ENCODE measurements at regions not wholly inside any gene's neighbourhood (a gene's known extent, or its start where the extent isn't known, plus 50 kb on each side); places are given as distances from the start of the nearest gene placed in this dataset.

DNA sequence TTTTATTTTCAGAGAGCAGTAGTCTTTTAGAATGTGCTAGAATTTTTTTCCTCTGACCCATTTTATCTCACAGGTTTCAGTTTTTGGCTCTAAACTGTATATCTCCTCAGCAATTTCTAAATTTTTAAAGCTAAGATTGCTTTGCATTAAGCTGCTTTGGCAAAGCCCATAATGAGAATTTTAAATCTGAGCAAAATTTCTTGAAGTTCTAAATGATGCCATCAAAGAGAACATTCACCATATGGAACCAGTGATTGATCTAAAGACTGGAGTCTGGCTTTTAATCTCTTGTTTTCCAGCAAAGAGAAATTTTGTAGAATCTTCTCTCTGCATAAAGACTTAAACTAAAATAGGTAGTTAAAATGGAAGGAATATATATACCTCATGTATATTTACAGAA lies 313.6 kb downstream of the TBC1D32 start:
- no peaks in the 10 kb centered on the region for H3K4me1 Mint-ChIP-seq
- ATAC-seq (ENCODE audit: low read depth): no peak
- peaks cover 2% of the 10 kb centered on the region for H3K36me3 Mint-ChIP-seq
- H3K4me3 Mint-ChIP-seq: no peak overlapping the region
- no peak for DNase-seq (ENCODE audit: low spot score in 2 of 2)
- H3K27me3 Mint-ChIP-seq: peaks cover 4% of the 10 kb centered on the region
- H3K9me3 Mint-ChIP-seq: peaks cover 4% of the 10 kb centered on the region
- no peak overlapping the region for H3K27ac Mint-ChIP-seq

- no peaks in the 10 kb centered on the region for H3K27me3 Mint-ChIP-seq
- DNase-seq (ENCODE audit: low spot score in 2 of 2): no peak
- H3K4me1 Mint-ChIP-seq: no peaks in the 10 kb centered on the region
- H3K9me3 Mint-ChIP-seq: peaks cover 3% of the 10 kb centered on the region
- H3K36me3 Mint-ChIP-seq: no peaks in the 10 kb centered on the region
- no peak overlapping the region for H3K27ac Mint-ChIP-seq
- H3K4me3 Mint-ChIP-seq: no peak overlapping the region
- ATAC-seq (ENCODE audit: low read depth): no peak
Measured at GRCh38 chr6:121008553-121008952, 325.7 kb downstream of the TBC1D32 start.

- Mint-ChIP-seq H3K4me3 (no peak overlapping the region), H3K36me3 (no peaks in the 10 kb centered on the region), H3K9me3 (peaks cover 8% of the 10 kb centered on the region), H3K27me3 (no peaks in the 10 kb centered on the region), H3K4me1 (no peaks in the 10 kb centered on the region), H3K27ac (no peak overlapping the region)
- no peak for DNase-seq (ENCODE audit: low spot score in 2 of 2)
- no peak for ATAC-seq (ENCODE audit: low read depth)
Measured at GRCh38 chr6:121006024-121006423, 328.3 kb downstream of the TBC1D32 start.

DNA sequence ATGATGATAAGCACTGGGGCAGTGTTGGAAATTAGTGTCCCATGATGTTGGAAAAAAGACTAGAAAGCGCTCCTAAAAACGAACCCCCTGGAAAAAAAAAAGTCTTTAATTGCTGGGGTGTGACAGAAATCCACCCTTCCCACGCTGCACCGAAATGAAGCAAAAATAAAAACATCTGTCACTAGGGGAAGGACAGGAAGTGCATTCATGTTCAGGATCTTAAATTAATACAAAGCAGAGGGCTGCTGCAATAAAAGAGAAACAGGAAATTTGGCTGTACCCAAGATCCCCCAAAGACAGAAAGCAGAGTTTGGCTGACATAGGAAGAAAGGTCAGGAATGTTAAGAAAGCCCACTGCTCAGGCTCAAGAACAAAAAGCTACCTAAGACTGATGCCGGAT lies 333.9 kb downstream of the TBC1D32 start:
- DNase-seq (ENCODE audit: low spot score in 2 of 2) (no peak), ATAC-seq (ENCODE audit: low read depth) (no peak)
- no peaks in the 10 kb centered on the region for H3K4me1 Mint-ChIP-seq
- no peaks in the 10 kb centered on the region for H3K27me3 Mint-ChIP-seq
- H3K27ac Mint-ChIP-seq: no peak overlapping the region
- H3K4me3 Mint-ChIP-seq: no peak overlapping the region
- peaks cover 6% of the 10 kb centered on the region for H3K9me3 Mint-ChIP-seq
- H3K36me3 Mint-ChIP-seq: no peaks in the 10 kb centered on the region

DNA sequence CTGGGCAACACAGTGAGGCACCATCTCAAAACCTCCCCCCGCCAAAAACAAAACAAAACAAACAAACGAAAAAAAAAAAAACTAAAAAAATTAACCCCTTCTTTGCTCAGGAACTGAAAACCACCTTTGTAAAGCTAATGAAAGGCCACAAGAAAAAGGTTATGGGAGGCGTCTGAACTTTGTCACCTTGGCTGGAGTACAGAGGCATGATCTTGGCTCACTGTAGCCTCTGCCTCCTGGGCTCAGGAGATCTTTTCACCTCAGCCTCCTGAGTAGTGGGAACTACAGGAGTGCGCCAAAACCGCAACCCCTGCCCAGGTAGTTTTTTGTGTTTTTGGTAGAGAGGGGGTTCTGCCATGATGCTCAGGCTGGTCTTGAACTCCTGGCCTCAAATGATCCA lies 337.9 kb downstream of the TBC1D32 start:
- Mint-ChIP-seq H3K27ac (no peak overlapping the region), H3K4me1 (no peaks in the 10 kb centered on the region), H3K27me3 (peaks cover 5% of the 10 kb centered on the region), H3K4me3 (no peak overlapping the region), H3K36me3 (no peaks in the 10 kb centered on the region), H3K9me3 (no peaks in the 10 kb centered on the region)
- ATAC-seq (ENCODE audit: low read depth) (no peak), DNase-seq (ENCODE audit: low spot score in 2 of 2) (no peak)

DNA sequence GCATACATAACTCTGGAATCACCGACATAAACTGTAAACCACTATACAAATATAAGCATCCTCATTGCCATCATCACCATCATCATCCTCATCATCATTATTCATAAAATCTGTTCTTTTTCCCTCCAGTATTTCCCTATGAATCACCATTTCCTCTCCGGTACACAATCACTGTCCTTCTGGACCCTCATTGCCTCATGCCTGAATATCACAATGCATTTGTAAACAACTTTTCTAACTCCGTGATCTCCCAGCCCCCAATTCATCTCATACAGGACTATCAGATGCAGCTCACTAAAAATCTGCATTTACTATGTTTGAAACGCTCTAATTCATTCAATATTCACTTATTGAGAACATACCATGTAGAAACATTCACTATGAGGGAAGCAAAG lies 339.7 kb downstream of the TBC1D32 start:
- Mint-ChIP-seq H3K9me3 (no peaks in the 10 kb centered on the region), H3K36me3 (no peaks in the 10 kb centered on the region), H3K4me1 (no peaks in the 10 kb centered on the region), H3K4me3 (no peak overlapping the region), H3K27ac (no peak overlapping the region), H3K27me3 (peaks cover 5% of the 10 kb centered on the region)
- ATAC-seq (ENCODE audit: low read depth) (no peak), DNase-seq (ENCODE audit: low spot score in 2 of 2) (no peak)

GRCh38 chr6:120993929-120994572 lies 340.2 kb downstream of the TBC1D32 start:
- Mint-ChIP-seq H3K9me3 (no peaks in the 10 kb centered on the region), H3K4me3 (no peak overlapping the region), H3K27me3 (peaks cover 5% of the 10 kb centered on the region), H3K36me3 (no peaks in the 10 kb centered on the region), H3K27ac (no peak overlapping the region), H3K4me1 (no peaks in the 10 kb centered on the region)
- ATAC-seq (ENCODE audit: low read depth) (no peak), DNase-seq (ENCODE audit: low spot score in 2 of 2) (no peak)

DNA sequence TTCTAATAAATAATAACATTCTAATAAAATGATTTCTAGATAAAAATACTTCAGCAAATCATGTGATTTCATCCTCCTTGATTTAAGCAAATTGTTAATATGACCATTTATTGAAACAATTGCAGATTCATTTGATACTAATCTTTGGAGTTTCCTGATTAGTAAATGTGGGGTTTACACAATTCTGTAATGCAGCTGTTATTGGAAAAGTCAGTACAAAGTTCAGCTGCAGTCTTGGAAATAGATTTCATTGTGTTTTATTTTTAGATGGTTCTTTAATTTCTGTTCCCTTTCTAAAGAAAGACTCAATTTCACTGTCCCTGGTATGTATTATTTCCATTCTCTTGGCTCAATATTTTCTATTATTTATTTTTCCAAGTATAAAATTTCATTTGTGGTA lies 342.0 kb downstream of the TBC1D32 start:
- ATAC-seq (ENCODE audit: low read depth) (no peak), DNase-seq (ENCODE audit: low spot score in 2 of 2) (no peak)
- no peak overlapping the region for H3K27ac Mint-ChIP-seq
- H3K9me3 Mint-ChIP-seq: no peaks in the 10 kb centered on the region
- peaks cover 5% of the 10 kb centered on the region for H3K27me3 Mint-ChIP-seq
- no peaks in the 10 kb centered on the region for H3K36me3 Mint-ChIP-seq
- H3K4me3 Mint-ChIP-seq: no peak overlapping the region
- H3K4me1 Mint-ChIP-seq: no peaks in the 10 kb centered on the region

- Mint-ChIP-seq H3K27me3 (peaks cover 5% of the 10 kb centered on the region), H3K27ac (no peak overlapping the region), H3K4me3 (no peak overlapping the region), H3K36me3 (no peaks in the 10 kb centered on the region), H3K4me1 (no peaks in the 10 kb centered on the region), H3K9me3 (no peaks in the 10 kb centered on the region)
- no peak for ATAC-seq (ENCODE audit: low read depth)
- no peak for DNase-seq (ENCODE audit: low spot score in 2 of 2)
Measured at GRCh38 chr6:120990866-120991265, 343.4 kb downstream of the TBC1D32 start.

DNA sequence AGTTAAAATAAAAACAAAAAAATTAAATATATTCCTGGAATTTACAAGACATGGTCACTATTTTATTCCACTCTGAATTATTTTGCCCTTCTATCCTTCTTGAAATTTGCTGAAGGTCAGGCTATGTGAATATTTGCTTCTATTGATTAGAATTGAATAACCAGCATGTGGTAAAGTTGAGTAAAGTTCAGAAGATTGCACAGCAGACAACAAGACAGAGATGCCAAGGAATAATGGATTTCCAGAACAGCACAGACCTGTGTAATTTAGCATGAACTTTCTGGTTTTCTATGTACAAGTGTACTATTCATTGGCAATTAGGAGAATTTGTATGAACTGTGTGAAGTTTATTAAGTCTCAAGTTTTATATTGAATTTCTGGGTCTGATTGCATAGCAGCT lies 352.4 kb downstream of the TBC1D32 start:
- Mint-ChIP-seq H3K4me1 (no peaks in the 10 kb centered on the region), H3K36me3 (no peaks in the 10 kb centered on the region), H3K9me3 (no peaks in the 10 kb centered on the region), H3K4me3 (no peak overlapping the region), H3K27ac (no peak overlapping the region), H3K27me3 (peaks cover 3% of the 10 kb centered on the region)
- DNase-seq (ENCODE audit: low spot score in 2 of 2): no peak
- ATAC-seq (ENCODE audit: low read depth): no peak

GRCh38 chr6:120966321-120966720 lies 368.0 kb downstream of the TBC1D32 start:
- H3K27me3 Mint-ChIP-seq: no peaks in the 10 kb centered on the region
- H3K4me3 Mint-ChIP-seq: no peak overlapping the region
- DNase-seq (ENCODE audit: low spot score in 2 of 2) (no peak), ATAC-seq (ENCODE audit: low read depth) (no peak)
- H3K36me3 Mint-ChIP-seq: no peaks in the 10 kb centered on the region
- no peak overlapping the region for H3K27ac Mint-ChIP-seq
- H3K4me1 Mint-ChIP-seq: no peaks in the 10 kb centered on the region
- peaks cover 2% of the 10 kb centered on the region for H3K9me3 Mint-ChIP-seq

GRCh38 chr6:120965814-120966213 lies 368.5 kb downstream of the TBC1D32 start:
- ATAC-seq (ENCODE audit: low read depth): no peak
- H3K4me1 Mint-ChIP-seq: no peaks in the 10 kb centered on the region
- H3K27me3 Mint-ChIP-seq: no peaks in the 10 kb centered on the region
- peaks cover 2% of the 10 kb centered on the region for H3K9me3 Mint-ChIP-seq
- no peak overlapping the region for H3K27ac Mint-ChIP-seq
- DNase-seq (ENCODE audit: low spot score in 2 of 2): no peak
- no peak overlapping the region for H3K4me3 Mint-ChIP-seq
- H3K36me3 Mint-ChIP-seq: no peaks in the 10 kb centered on the region

GRCh38 chr6:120960761-120961160 lies 373.5 kb downstream of the TBC1D32 start:
- no peaks in the 10 kb centered on the region for H3K27me3 Mint-ChIP-seq
- DNase-seq (ENCODE audit: low spot score in 2 of 2) (no peak), ATAC-seq (ENCODE audit: low read depth) (no peak)
- H3K4me1 Mint-ChIP-seq: no peaks in the 10 kb centered on the region
- peaks cover under 1% of the 10 kb centered on the region for H3K9me3 Mint-ChIP-seq
- no peak overlapping the region for H3K27ac Mint-ChIP-seq
- H3K4me3 Mint-ChIP-seq: no peak overlapping the region
- H3K36me3 Mint-ChIP-seq: no peaks in the 10 kb centered on the region

GRCh38 chr6:120954111-120954510 lies 380.2 kb downstream of the TBC1D32 start:
- no peak for DNase-seq (ENCODE audit: low spot score in 2 of 2)
- no peak for ATAC-seq (ENCODE audit: low read depth)
- no peak overlapping the region for H3K27ac Mint-ChIP-seq
- no peaks in the 10 kb centered on the region for H3K27me3 Mint-ChIP-seq
- no peaks in the 10 kb centered on the region for H3K36me3 Mint-ChIP-seq
- peaks cover 2% of the 10 kb centered on the region for H3K9me3 Mint-ChIP-seq
- H3K4me1 Mint-ChIP-seq: no peaks in the 10 kb centered on the region
- no peak overlapping the region for H3K4me3 Mint-ChIP-seq

- Mint-ChIP-seq H3K4me1 (peaks cover 2% of the 10 kb centered on the region), H3K9me3 (peaks cover 2% of the 10 kb centered on the region), H3K27me3 (no peaks in the 10 kb centered on the region), H3K4me3 (no peak overlapping the region), H3K36me3 (no peaks in the 10 kb centered on the region), H3K27ac (no peak overlapping the region)
- ATAC-seq (ENCODE audit: low read depth) (no peak), DNase-seq (ENCODE audit: low spot score in 2 of 2) (no peak)
Measured at GRCh38 chr6:120951258-120951657, 383.0 kb downstream of the TBC1D32 start.

All from memory B cell (primary cell).